K562 (cell line): ENCODE measurements at regions not wholly inside any gene's neighbourhood (a gene's known extent, or its start where the extent isn't known, plus 50 kb on each side); places are given as distances from the start of the nearest gene placed in this dataset.

ENCODE experiments used
- ATAC-seq: fragments of 200-7000 bp; cut with Tn5 transposase; 3 replicates; pipeline ENCODE4 v1.9.1; 2020; ENCODE audit warnings: moderate library complexity
- BruUV-seq: library from RNA; stranded (reverse); fragments of 400-500 nt; replicated peaks from 2 replicates; lab custom pipeline; 2021; lab: Mats Ljungman, UMichigan
- CTCF ChIA-PET: fragments of 300-600 bp; formaldehyde crosslinking; extraction: SDS; loops from one replicate; lab custom pipeline; 2021; ENCODE audit warnings: low intra/inter-chr PET ratio; lab: Yijun Ruan, JAX
- POLR2A ChIA-PET: fragments of 300-600, 350-650 bp; sonication (Branson Sonifier 250); formaldehyde crosslinking; extraction: SDS; loops from one replicate; lab custom pipeline; 2021; ENCODE audit warnings: antibody characterized with exemption, inconsistent platforms; lab: Yijun Ruan, JAX
- DNase-seq, 4 experiments: peaks; one replicate each; pipeline versions ENCODE4 v3.0.0 to v3.0.0-alpha.2; 2011 to 2018; ENCODE audit warnings: low spot score in 3 of 4, mixed read lengths in 3 of 4; ENCODE audit errors: extremely low read depth in 1 of 4
- FAIRE-seq: peaks from 2 replicates; lab custom pipeline; 2011; peaks lifted over from hg19 to GRCh38; lab: Jason Lieb, UNC
- H2AFZ ChIP-seq: 2 replicates; pipeline ENCODE4 v1.6.0; 2011; ENCODE audit warnings: low read depth, low read length, control low read depth, inconsistent platforms
- H3K27ac ChIP-seq: fragments of 200-600 bp; 3 replicates; pipeline ENCODE4 v1.8.0; 2011; ENCODE audit warnings: low read depth, mild to moderate bottlenecking, control low read depth, inconsistent platforms, low read length, moderate library complexity, mixed read lengths; ENCODE audit errors: extremely low read depth
- H3K27me3 ChIP-seq, 2 experiments: fragments of 300-600 bp in 1 of 2; 2 replicates in 1 of 2; 3 replicates in 1 of 2; pipeline versions ENCODE4 v1.6.0 to v1.8.0; 2011; ENCODE audit warnings: inconsistent platforms in 2 of 2, low read length in 2 of 2, mild to moderate bottlenecking in 1 of 2, mixed read lengths in 1 of 2, moderate library complexity in 1 of 2; ENCODE audit not compliant: control insufficient read depth in 2 of 2, insufficient read depth in 2 of 2
- H3K36me3 ChIP-seq: fragments of 300-600 bp; 3 replicates; pipeline ENCODE4 v1.8.0; 2011; ENCODE audit warnings: mild to moderate bottlenecking, low read length, inconsistent platforms; ENCODE audit not compliant: control insufficient read depth, insufficient read depth
- H3K4me1 ChIP-seq, 2 experiments: fragments of 200-600 bp in 1 of 2; replicated peaks in 1 of 2; 2 replicates in 1 of 2; 3 replicates in 1 of 2; pipeline versions ENCODE4 v1.5.1 to v1.8.0; 2011; ENCODE audit warnings: inconsistent platforms in 2 of 2, low read length in 2 of 2, mild to moderate bottlenecking in 1 of 2, mixed read lengths in 1 of 2, moderate library complexity in 1 of 2; ENCODE audit not compliant: control insufficient read depth in 2 of 2, insufficient read depth in 2 of 2
- H3K4me2 ChIP-seq: 2 replicates; pipeline ENCODE4 v1.6.1; 2011; ENCODE audit warnings: low read length, control low read depth, inconsistent platforms, mixed read lengths; ENCODE audit not compliant: insufficient read depth
- H3K4me3 ChIP-seq: fragments of 200-600 bp; sonication (generic), shearing (Covaris generic); 2 replicates; pipeline ENCODE4 v1.5.1; 2016; ENCODE audit warnings: control low read depth, inconsistent platforms
- H3K79me2 ChIP-seq: fragments of 200-600 bp; 3 replicates; pipeline ENCODE4 v1.8.0; 2011; ENCODE audit warnings: low read length, inconsistent platforms; ENCODE audit not compliant: control insufficient read depth, insufficient read depth
- H3K9ac ChIP-seq, 2 experiments: 2 replicates each; pipeline versions ENCODE4 v1.6.0 to v1.6.1; 2011; ENCODE audit warnings: low read depth in 2 of 2, low read length in 2 of 2, control low read depth in 1 of 2, inconsistent platforms in 1 of 2, mild to moderate bottlenecking in 1 of 2, mixed read lengths in 1 of 2; ENCODE audit not compliant: insufficient read depth in 1 of 2
- H3K9me1 ChIP-seq: one replicate; pipeline ENCODE4 v1.6.0; 2011; ENCODE audit warnings: inconsistent platforms, mild to moderate bottlenecking, low read length, moderate library complexity; ENCODE audit not compliant: control insufficient read depth, insufficient read depth
- H3K9me3 ChIP-seq: replicated peaks from 2 replicates; pipeline ENCODE4 v1.5.1; 2011; ENCODE audit warnings: low read depth, low read length, inconsistent platforms; ENCODE audit not compliant: control insufficient read depth, insufficient read depth
- H4K20me1 ChIP-seq: replicated peaks from 2 replicates; pipeline ENCODE4 v1.6.1; 2011; ENCODE audit warnings: low read length, inconsistent platforms, mixed read lengths; ENCODE audit not compliant: control insufficient read depth, insufficient read depth
- BCLAF1 ChIP-seq, 2 experiments: fragments of 450-650 bp in 1 of 2; IDR thresholded peaks; 2 replicates each; pipeline ENCODE4 v1.6.1; 2011 to 2017; ENCODE audit warnings: low read depth in 2 of 2, antibody characterized with exemption in 1 of 2, borderline replicate concordance in 1 of 2, low read length in 1 of 2, mild to moderate bottlenecking in 1 of 2, mixed read lengths in 1 of 2; ENCODE audit not compliant: control insufficient read depth in 1 of 2
- EHMT2 ChIP-seq: fragments of 450-650 bp; IDR thresholded peaks from 2 replicates; pipeline ENCODE4 v1.6.1; 2018; ENCODE audit warnings: antibody characterized with exemption
- EP400 ChIP-seq: fragments of 450-650 bp; IDR thresholded peaks from 2 replicates; pipeline ENCODE4 v1.6.1; 2017; ENCODE audit warnings: antibody characterized with exemption, mild to moderate bottlenecking, moderate library complexity
- MAFF ChIP-seq: IDR thresholded peaks from 2 replicates; pipeline ENCODE4 v1.6.1; 2012; ENCODE audit warnings: low read length, improper control_type of control experiment
- MAFG ChIP-seq: fragments of 450-650 bp; conservative IDR thresholded peaks from 2 replicates; pipeline ENCODE4 v1.6.1; 2016; ENCODE audit warnings: missing genetic modification characterization, missing compliant biosample characterization
- MAFK ChIP-seq: IDR thresholded peaks from 2 replicates; pipeline ENCODE4 v1.6.1; 2011; ENCODE audit warnings: low read length, improper control_type of control experiment
- NFE2L1 ChIP-seq: fragments of 450-650 bp; IDR thresholded peaks from 2 replicates; pipeline ENCODE4 v1.6.1; 2016; ENCODE audit warnings: missing genetic modification characterization, low read depth, mild to moderate bottlenecking, missing compliant biosample characterization, moderate library complexity, borderline replicate concordance
- ZNF316 ChIP-seq: fragments of 450-650 bp; IDR thresholded peaks from 2 replicates; pipeline ENCODE4 v1.6.1; 2016
- ZNF518B ChIP-seq: fragments of 250-450 bp; sonication (Bioruptor Pico); IDR thresholded peaks from 2 replicates; pipeline ENCODE4 v1.5.0; 2021; ENCODE audit warnings: mild to moderate bottlenecking, moderate library complexity
- ZNF644 ChIP-seq: fragments of 200-800 bp; sonication (Bioruptor generic); IDR thresholded peaks from 2 replicates; pipeline ENCODE4 v1.6.1; 2016; ENCODE audit warnings: low read depth, missing genetic modification characterization, missing compliant biosample characterization
- ZNF778 ChIP-seq: fragments of 450-650 bp; formaldehyde crosslinking; IDR thresholded peaks from 2 replicates; pipeline ENCODE4 v1.4.0; 2020; ENCODE audit warnings: mild to moderate bottlenecking, moderate library complexity
- WGBS: fragments of 100-300 bp; shearing (Covaris generic); methylation state at CpG from one replicate; pipeline ENCODE4 v1.1.6; 2016; ENCODE audit warnings: low coverage, mixed read lengths; ENCODE audit not compliant: insufficient coverage; ENCODE audit errors: missing lambda C conversion rate; 5-methylcytosine and 5-hydroxymethylcytosine counted together
- in situ Hi-C: fragments of 300-500 bp; cut with MboI; formaldehyde crosslinking; loops from 4 replicates; pipeline ENCODE4 v1.15.0; 2018; ENCODE audit warnings: inconsistent platforms, mixed read lengths
- intact Hi-C: fragments of 100-400 bp; cut with micrococcal nuclease; formaldehyde crosslinking; loops from 2 replicates; pipeline ENCODE4 v1.14.2; 2022

- TF ChIP-seq BCLAF1 (IDR thresholded peaks at IDR 0.05; ENCODE audit: borderline replicate concordance in 1 of 2, control insufficient read depth in 1 of 2, low read depth in 2 of 2, low read length in 1 of 2) = no peak
- TF ChIP-seq EP400 = no peak
- TF ChIP-seq EHMT2 = no peak
These were observed 234.9 kb upstream of the ACTBL2 start (continued) for GRCh38 chr5:57717555-57717954.

GRCh38 chr5:57716661-57717060 lies 234.1 kb upstream of the ACTBL2 start:
- TF ChIP-seq MAFF (0 out of 2 replicates have a peak, but pooled peaks have one; percentile 11), ZNF518B (CRISPR knock-in tag) (no peak), ZNF644 (no peak), MAFK (peak; percentile 18; the same call in 1 of the 2 replicates), MAFG (peak; percentile 52), ZNF316 (peak; percentile 46; the same call in 1 of the 2 replicates), NFE2L1 (tag) (peak; percentile 22; the same call in 1 of the 2 replicates), ZNF778 (CRISPR knock-in tag) (no peak)
- no peaks in the 10 kb centered on the region for H3K79me2 ChIP-seq
- CTCF ChIA-PET = interaction anchor here (0.6 kb wide), 1 partner anchor 288 kb away, joined by 3 read pairs; no protein-coding TSS in a partner anchor
- no peak for DNase-seq
- H3K27me3 ChIP-seq = no peaks in the 10 kb centered on the region
- no peaks in the 10 kb centered on the region for H3K36me3 ChIP-seq
- in situ Hi-C loops (no loop called here), intact Hi-C loops (no loop called here)
- H3K4me3 ChIP-seq = no peak overlapping the region
- WGBS = 2% methylated on average over 3 of the region's 3 CpGs
- no peaks in the 10 kb centered on the region for H3K9me1 ChIP-seq
- no peak for FAIRE-seq
- POLR2A ChIA-PET = interaction anchor here (0.6 kb wide), 1 partner anchor 222 kb away, joined by 3 read pairs; no protein-coding TSS in a partner anchor
- no peaks in the 10 kb centered on the region for H3K4me1 ChIP-seq
- H2AFZ ChIP-seq = no peak overlapping the region
- H3K4me2 ChIP-seq = no peak overlapping the region
- no TSS peak for BruUV-seq
- no peaks in the 10 kb centered on the region for H4K20me1 ChIP-seq
- H3K9me3 ChIP-seq = no peaks in the 10 kb centered on the region
- no peak overlapping the region for H3K27ac ChIP-seq
- ATAC-seq = no peak
- no peak overlapping the region for H3K9ac ChIP-seq
